Astrocyte of the cerebellum (primary cell): ENCODE measurements at regions not wholly inside any gene's neighbourhood (a gene's known extent, or its start where the extent isn't known, plus 50 kb on each side); places are given as distances from the start of the nearest gene placed in this dataset.

Experiments
- DNase-seq: peaks from one replicate; pipeline ENCODE4 v3.0.0-alpha.2; 2011; ENCODE audit warnings: low read depth
- H3K4me3 ChIP-seq: 2 replicates; pipeline ENCODE4 v1.5.1; 2011; ENCODE audit warnings: mild to moderate bottlenecking, low read depth, low read length, moderate library complexity
- in situ Hi-C: cut with HindIII; loops from 2 replicates; pipeline ENCODE4 v1.10.0; 2017; ENCODE audit warnings: low sequenced_read_pairs
- TF ChIP-seq, protein P1 (sequence below): IDR thresholded peaks from 2 replicates; pipeline ENCODE4 v1.5.1; 2012; ENCODE audit warnings: low read length, low read depth, moderate library complexity, mild to moderate bottlenecking; ENCODE audit errors: missing control alignments

DNA sequence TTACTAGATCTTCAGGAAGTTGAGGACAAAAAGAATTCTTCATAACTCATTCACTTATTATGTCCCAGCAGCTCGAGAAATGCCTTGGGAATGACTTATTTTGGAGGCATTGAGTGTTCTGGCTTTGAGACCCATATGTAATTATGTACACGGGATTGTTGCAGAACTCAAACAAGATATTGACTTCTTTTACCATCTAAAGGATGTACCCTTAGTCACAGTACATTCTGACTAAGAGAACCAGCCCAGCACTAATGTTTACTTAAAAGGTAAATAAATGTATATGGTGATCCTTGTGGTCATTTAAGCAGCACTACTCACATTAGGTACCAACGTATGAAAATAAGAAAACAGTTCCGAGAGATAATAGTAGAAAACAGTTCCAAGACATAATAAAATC is 268.9 kb downstream of the ADCYAP1 start:
- H3K4me3 ChIP-seq: no peak overlapping the region
- in situ Hi-C loops: no loop called here
- TF ChIP-seq, protein P1, sequence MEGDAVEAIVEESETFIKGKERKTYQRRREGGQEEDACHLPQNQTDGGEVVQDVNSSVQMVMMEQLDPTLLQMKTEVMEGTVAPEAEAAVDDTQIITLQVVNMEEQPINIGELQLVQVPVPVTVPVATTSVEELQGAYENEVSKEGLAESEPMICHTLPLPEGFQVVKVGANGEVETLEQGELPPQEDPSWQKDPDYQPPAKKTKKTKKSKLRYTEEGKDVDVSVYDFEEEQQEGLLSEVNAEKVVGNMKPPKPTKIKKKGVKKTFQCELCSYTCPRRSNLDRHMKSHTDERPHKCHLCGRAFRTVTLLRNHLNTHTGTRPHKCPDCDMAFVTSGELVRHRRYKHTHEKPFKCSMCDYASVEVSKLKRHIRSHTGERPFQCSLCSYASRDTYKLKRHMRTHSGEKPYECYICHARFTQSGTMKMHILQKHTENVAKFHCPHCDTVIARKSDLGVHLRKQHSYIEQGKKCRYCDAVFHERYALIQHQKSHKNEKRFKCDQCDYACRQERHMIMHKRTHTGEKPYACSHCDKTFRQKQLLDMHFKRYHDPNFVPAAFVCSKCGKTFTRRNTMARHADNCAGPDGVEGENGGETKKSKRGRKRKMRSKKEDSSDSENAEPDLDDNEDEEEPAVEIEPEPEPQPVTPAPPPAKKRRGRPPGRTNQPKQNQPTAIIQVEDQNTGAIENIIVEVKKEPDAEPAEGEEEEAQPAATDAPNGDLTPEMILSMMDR: no peak
- DNase-seq: no peak

DNA sequence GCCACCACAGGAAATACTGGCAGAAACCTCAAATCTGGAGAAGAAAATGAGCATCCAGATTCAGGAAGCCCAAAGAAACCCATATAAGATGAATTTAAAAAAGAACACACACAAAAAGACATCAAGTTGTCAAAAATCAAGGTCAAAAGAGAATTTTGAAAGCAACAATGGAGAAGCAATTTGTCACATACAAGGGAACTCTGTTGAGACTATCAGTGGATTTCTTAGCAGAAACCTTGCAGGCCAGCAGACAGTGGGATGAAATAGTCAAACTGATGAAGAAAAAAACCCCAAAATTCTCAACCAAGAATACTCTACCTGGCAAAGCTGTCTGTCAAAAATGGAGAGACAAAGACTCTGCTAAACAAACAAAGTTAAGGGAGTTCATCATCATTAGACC is 272.6 kb downstream of the ADCYAP1 start:
- H3K4me3 ChIP-seq: no peak overlapping the region
- in situ Hi-C loops: no loop called here
- no peak for DNase-seq
- TF ChIP-seq, protein P1: no peak

DNA sequence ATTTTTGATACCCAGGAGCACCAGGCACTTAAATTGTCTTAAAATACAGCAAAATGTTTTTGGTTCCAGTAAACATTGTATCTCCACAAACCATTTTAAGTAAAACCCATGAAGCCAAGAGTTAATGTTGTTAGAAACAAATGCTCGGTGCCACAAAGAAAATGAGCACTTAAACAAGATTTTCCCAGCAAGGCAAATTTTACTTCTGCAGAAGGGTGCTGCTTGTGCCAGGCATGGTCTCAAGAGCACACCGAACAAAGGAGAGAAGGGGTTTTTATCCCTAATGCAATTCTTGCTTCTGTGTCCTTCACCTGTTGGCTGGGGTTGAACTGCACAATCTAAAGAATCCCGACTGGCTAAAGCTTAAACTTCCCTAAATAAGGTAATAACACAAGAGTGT is 286.7 kb downstream of the ADCYAP1 start:
- TF ChIP-seq, protein P1: no peak
- DNase-seq: no peak
- in situ Hi-C loops: no loop called here
- no peak overlapping the region for H3K4me3 ChIP-seq

DNA sequence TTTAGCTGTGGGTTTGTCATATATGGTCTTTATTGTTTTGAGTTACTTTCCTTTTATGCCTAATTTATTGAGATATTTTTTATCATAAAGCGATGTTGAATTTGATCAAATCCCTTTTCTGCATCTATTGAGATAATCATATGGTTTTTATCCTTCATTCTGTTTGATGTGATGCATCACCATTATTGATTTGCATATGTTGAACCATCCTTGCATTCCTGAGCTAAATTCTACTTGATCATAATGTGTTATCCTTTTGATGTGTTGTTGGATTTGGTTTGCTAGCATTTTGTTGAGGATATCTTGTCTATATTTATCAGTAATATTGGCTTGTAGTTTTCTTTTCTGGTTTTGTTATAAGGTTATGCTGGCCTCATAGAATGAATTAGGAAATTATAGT is 308.5 kb downstream of the ADCYAP1 start:
- in situ Hi-C loops: no loop called here
- no peak overlapping the region for H3K4me3 ChIP-seq
- no peak for DNase-seq
- TF ChIP-seq, protein P1: no peak

DNA sequence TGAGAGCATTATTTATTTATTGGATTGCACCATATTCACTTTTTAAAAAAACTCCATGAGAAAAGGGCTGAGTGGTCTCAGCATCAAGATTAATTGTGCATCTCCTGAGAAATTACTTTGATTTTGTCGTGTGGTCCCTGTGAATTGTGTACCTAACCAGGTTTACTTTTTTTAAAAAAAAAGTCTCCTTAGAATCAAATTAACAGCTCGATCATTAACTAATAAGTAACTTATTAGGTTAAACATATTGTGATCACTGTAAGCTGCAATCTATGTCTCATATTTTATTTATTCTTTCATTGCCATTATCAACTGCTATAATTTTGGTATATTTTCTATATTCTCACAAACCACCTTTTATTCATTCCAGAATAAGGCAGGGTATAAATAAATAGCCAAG is 318.2 kb downstream of the ADCYAP1 start:
- DNase-seq: no peak
- TF ChIP-seq, protein P1: no peak
- in situ Hi-C loops: no loop called here

DNA sequence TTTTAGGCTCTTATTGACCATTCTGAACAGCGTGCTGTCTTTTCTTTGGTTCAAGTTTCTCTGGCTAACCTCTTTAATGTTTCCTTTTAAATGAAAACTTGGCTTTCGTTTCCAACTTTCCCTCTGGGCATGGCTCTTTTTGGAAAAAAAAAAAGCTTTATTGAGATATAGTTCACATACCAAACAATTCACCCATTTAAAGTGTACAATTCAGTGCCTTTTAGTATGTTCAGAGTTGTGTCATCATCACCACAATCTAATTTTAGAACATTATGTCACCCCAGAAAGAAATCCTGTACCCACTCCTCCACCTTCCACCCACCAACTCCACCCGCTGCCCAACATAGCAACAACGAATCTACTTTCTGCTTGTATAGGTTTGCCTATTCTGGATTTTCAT is 322.4 kb downstream of the ADCYAP1 start:
- in situ Hi-C loops: no loop called here
- TF ChIP-seq, protein P1: no peak
- DNase-seq: no peak
- no peak overlapping the region for H3K4me3 ChIP-seq

More for the DNA sequence above, 318.2 kb downstream of the ADCYAP1 start:
- no peak overlapping the region for H3K4me3 ChIP-seq

DNA sequence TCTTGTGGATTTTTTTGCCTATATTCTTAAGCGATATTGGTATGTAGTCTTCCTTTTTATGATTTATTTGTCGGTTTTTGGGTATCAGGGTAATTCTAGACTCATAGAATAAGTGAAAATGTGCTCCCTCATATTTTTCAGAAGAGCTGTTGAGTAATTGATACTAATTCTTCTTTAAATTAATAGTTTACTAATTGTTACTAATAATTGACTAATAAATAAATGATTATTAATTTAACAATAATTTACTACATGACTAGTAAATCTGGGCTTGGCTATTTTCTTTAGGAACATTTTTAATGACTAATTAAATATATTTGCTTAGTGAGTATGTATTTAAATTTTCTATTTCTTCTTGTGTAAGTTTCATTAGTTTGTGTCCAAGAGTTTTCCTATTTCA is 325.0 kb downstream of the ADCYAP1 start:
- in situ Hi-C loops: no loop called here
- DNase-seq: no peak
- no peak overlapping the region for H3K4me3 ChIP-seq
- TF ChIP-seq, protein P1: no peak
